SU-DHL-6 (cell line): ENCODE measurements at regions not wholly inside any gene's neighbourhood (a gene's known extent, or its start where the extent isn't known, plus 50 kb on each side); places are given as distances from the start of the nearest gene placed in this dataset.

Source experiments
- H2AFZ ChIP-seq: fragments of 200-600 bp; sonication (generic); 2 replicates; pipeline ENCODE4 v1.6.1; 2014; ENCODE audit warnings: low read depth, mild to moderate bottlenecking, moderate library complexity, mixed read lengths, antibody characterized with exemption, low read length; ENCODE audit not compliant: severe bottlenecking
- H3F3A ChIP-seq: fragments of 200-600 bp; shearing (Covaris generic); 2 replicates; pipeline ENCODE4 v1.6.0; 2016; ENCODE audit warnings: antibody characterized with exemption, mild to moderate bottlenecking; ENCODE audit not compliant: insufficient read depth
- H3K27ac ChIP-seq: fragments of 200-600 bp; sonication (generic); 2 replicates; pipeline ENCODE4 v1.5.1; 2016; ENCODE audit warnings: low read depth, mild to moderate bottlenecking, low read length, moderate library complexity, mixed read lengths
- H3K27me3 ChIP-seq: fragments of 200-600 bp; sonication (generic), shearing (Covaris generic); 2 replicates; pipeline ENCODE4 v1.6.0; 2014; ENCODE audit warnings: mild to moderate bottlenecking, low read length
- H3K36me3 ChIP-seq: fragments of 200-600 bp; sonication (generic); 2 replicates; pipeline ENCODE4 v1.6.1; 2014; ENCODE audit warnings: mild to moderate bottlenecking, low read length, mixed read lengths
- H3K4me2 ChIP-seq: fragments of 300-600, 200-600 bp; shearing (Covaris generic), sonication (generic); 2 replicates; pipeline ENCODE4 v1.6.0; 2014; ENCODE audit warnings: low read length, low read depth, mild to moderate bottlenecking; ENCODE audit not compliant: poor library complexity, severe bottlenecking
- H3K4me3 ChIP-seq: fragments of 200-600 bp; sonication (generic); 2 replicates; pipeline ENCODE4 v1.5.1; 2014; ENCODE audit warnings: antibody characterized with exemption, low read length, mild to moderate bottlenecking, mixed read lengths; ENCODE audit not compliant: insufficient read depth, poor library complexity, severe bottlenecking
- H3K79me2 ChIP-seq: fragments of 200-600 bp; sonication (generic); 2 replicates; pipeline ENCODE4 v1.6.1; 2014; ENCODE audit warnings: mild to moderate bottlenecking, low read length, moderate library complexity; ENCODE audit not compliant: insufficient read depth
- H3K9ac ChIP-seq: fragments of 200-600 bp; sonication (generic); 2 replicates; pipeline ENCODE4 v1.7.0; 2014; ENCODE audit warnings: mild to moderate bottlenecking, low read length
- H3K9me2 ChIP-seq: fragments of 200-600 bp; sonication (generic); replicated peaks from 2 replicates; pipeline ENCODE4 v1.6.1; 2014; ENCODE audit warnings: low read length; ENCODE audit not compliant: insufficient read depth
- H3K9me3 ChIP-seq: fragments of 200-600 bp; sonication (generic); 2 replicates; pipeline ENCODE4 v1.6.1; 2014; ENCODE audit warnings: low read length, mixed read lengths; ENCODE audit not compliant: insufficient read depth
- H4K20me1 ChIP-seq: fragments of 200-600 bp; sonication (generic); 2 replicates; pipeline ENCODE4 v1.6.1; 2014; ENCODE audit warnings: low read depth, mild to moderate bottlenecking, antibody characterized with exemption, low read length, moderate library complexity, mixed read lengths
- EZH2phosphoT487 ChIP-seq: fragments of 200-600 bp; sonication (generic), shearing (Covaris generic); conservative IDR thresholded peaks from 2 replicates; pipeline ENCODE4 v1.6.1; 2018; ENCODE audit warnings: mild to moderate bottlenecking, antibody characterized with exemption, low read length, moderate library complexity, mixed read lengths
- TF ChIP-seq, protein P1 (sequence below): fragments of 200-600 bp; sonication (generic); IDR thresholded peaks from one replicate; pipeline ENCODE4 v1.5.1; 2017; ENCODE audit warnings: antibody characterized with exemption, mild to moderate bottlenecking, low read length, moderate library complexity; ENCODE audit not compliant: insufficient read depth, poor library complexity, severe bottlenecking

DNA sequence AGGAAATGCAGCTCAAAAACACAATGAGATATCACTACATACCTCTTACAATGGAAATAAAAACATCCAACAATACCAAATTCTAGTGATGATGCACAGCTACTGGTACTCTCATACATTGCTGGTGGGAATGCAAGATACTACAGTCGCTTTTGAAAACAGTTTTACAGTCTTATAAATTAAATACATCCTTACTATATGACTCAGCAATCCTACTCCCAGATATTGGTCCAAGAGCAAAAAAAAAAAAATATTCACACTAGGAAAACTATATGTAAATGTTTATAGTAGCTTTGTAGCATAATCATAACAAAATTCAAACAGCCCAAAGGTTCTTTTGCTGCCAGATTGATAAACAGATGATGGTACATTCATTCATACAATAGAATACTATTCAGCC, 217.4 kb upstream of the FAM83B start:
- no peaks in the 10 kb centered on the region for H3K9me2 ChIP-seq
- no peak overlapping the region for H3K4me2 ChIP-seq
- H3K27me3 ChIP-seq = no peaks in the 10 kb centered on the region
- no peaks in the 10 kb centered on the region for H3K79me2 ChIP-seq
- no peak overlapping the region for H3K4me3 ChIP-seq
- no peaks in the 10 kb centered on the region for H3F3A ChIP-seq
- no peaks in the 10 kb centered on the region for H3K9me3 ChIP-seq
- H3K9ac ChIP-seq = no peak overlapping the region
- H2AFZ ChIP-seq = no peak overlapping the region
- no peak overlapping the region for H3K27ac ChIP-seq
- TF ChIP-seq EZH2phosphoT487 = no peak
- TF ChIP-seq, protein P1, sequence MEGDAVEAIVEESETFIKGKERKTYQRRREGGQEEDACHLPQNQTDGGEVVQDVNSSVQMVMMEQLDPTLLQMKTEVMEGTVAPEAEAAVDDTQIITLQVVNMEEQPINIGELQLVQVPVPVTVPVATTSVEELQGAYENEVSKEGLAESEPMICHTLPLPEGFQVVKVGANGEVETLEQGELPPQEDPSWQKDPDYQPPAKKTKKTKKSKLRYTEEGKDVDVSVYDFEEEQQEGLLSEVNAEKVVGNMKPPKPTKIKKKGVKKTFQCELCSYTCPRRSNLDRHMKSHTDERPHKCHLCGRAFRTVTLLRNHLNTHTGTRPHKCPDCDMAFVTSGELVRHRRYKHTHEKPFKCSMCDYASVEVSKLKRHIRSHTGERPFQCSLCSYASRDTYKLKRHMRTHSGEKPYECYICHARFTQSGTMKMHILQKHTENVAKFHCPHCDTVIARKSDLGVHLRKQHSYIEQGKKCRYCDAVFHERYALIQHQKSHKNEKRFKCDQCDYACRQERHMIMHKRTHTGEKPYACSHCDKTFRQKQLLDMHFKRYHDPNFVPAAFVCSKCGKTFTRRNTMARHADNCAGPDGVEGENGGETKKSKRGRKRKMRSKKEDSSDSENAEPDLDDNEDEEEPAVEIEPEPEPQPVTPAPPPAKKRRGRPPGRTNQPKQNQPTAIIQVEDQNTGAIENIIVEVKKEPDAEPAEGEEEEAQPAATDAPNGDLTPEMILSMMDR = no peak
- no peaks in the 10 kb centered on the region for H3K36me3 ChIP-seq
- no peaks in the 10 kb centered on the region for H4K20me1 ChIP-seq

DNA sequence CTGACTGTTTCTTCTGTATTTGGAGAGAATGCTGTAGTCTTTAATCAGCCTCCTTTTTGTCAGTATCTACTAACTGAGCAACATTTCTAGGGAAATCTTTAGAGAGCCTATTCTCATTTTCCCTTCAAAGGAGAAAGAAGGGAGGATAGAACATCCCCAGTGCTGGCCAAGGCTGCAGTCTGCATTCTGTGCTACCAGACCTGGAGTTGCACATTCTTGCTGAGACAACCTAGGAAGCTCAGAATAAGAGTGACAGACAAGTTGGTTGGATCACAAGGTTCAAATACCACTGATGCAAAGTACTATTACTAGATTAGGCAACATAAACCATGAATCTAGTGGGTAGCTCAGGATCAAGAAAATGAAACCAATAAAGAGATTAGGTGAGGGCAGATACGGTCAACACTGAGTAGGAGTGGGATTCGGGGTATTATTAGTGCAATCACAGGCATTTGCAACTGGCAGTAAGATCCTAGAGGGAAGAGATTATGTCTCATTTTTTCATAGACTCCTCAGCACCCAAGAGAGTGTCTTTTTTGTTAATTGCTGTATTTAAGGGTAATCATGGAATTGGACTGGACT, 213.5 kb upstream of the FAM83B start:
- H4K20me1 ChIP-seq = no peaks in the 10 kb centered on the region
- H2AFZ ChIP-seq = no peak overlapping the region
- H3K27ac ChIP-seq = no peak overlapping the region
- H3K27me3 ChIP-seq = no peaks in the 10 kb centered on the region
- no peak overlapping the region for H3K9ac ChIP-seq
- no peaks in the 10 kb centered on the region for H3K9me3 ChIP-seq
- no peaks in the 10 kb centered on the region for H3F3A ChIP-seq
- H3K4me2 ChIP-seq = no peak overlapping the region
- no peaks in the 10 kb centered on the region for H3K79me2 ChIP-seq
- H3K36me3 ChIP-seq = no peaks in the 10 kb centered on the region
- H3K4me3 ChIP-seq = no peak overlapping the region
- H3K9me2 ChIP-seq = no peaks in the 10 kb centered on the region
- TF ChIP-seq, protein P1 = no peak
- no peak for TF ChIP-seq EZH2phosphoT487

- Histone ChIP-seq H2AFZ (no peak overlapping the region), H3K9ac (no peak overlapping the region), H4K20me1 (no peaks in the 10 kb centered on the region), H3K9me2 (no peaks in the 10 kb centered on the region), H3K4me2 (no peak overlapping the region), H3K79me2 (no peaks in the 10 kb centered on the region), H3K36me3 (no peaks in the 10 kb centered on the region), H3K4me3 (no peak overlapping the region), H3K27me3 (no peaks in the 10 kb centered on the region), H3K9me3 (no peaks in the 10 kb centered on the region), H3F3A (no peaks in the 10 kb centered on the region), H3K27ac (no peak overlapping the region)
- TF ChIP-seq, protein P1 = no peak
- no peak for TF ChIP-seq EZH2phosphoT487
These were observed 213.0 kb upstream of the FAM83B start for GRCh38 chr6:54633601-54634000.
